IMR-90 (cell line): ENCODE measurements at regions not wholly inside any gene's neighbourhood (a gene's known extent, or its start where the extent isn't known, plus 50 kb on each side); places are given as distances from the start of the nearest gene placed in this dataset.

Source experiments
- ATAC-seq: fragments of 200-7000 bp; cut with Tn5 transposase; 2 replicates; pipeline ENCODE4 v1.9.1; 2020; ENCODE audit warnings: low read depth, mild to moderate bottlenecking, moderate library complexity
- BruUV-seq: library from RNA; stranded (reverse); fragments of 400-500 nt; replicated peaks from 2 replicates; lab custom pipeline; 2021; lab: Mats Ljungman, UMichigan
- CTCF ChIA-PET: fragments of 300-600 bp; formaldehyde crosslinking; extraction: SDS; loops from one replicate; lab custom pipeline; 2021; ENCODE audit warnings: antibody characterized with exemption; lab: Yijun Ruan, JAX
- POLR2A ChIA-PET: fragments of 300-600 bp; sonication (Branson Sonifier 250); formaldehyde crosslinking; loops from one replicate; lab custom pipeline; 2022; ENCODE audit warnings: antibody characterized with exemption; ENCODE audit not compliant: unreplicated experiment; lab: Charles Lee
- DNase-seq: peaks from one replicate; pipeline ENCODE4 v3.0.0; 2013
- H2AFZ ChIP-seq: replicated peaks from 2 replicates; pipeline ENCODE3; 2013; ENCODE audit warnings: low read length, mild to moderate bottlenecking; ENCODE audit not compliant: poor library complexity
- H2AK5ac ChIP-seq: 2 replicates; pipeline ENCODE4 v1.6.1; 2013; ENCODE audit warnings: low read depth, low read length, inconsistent platforms
- H2AK9ac ChIP-seq: replicated peaks from 2 replicates; pipeline ENCODE3; 2013; ENCODE audit warnings: mild to moderate bottlenecking, low read depth, low read length, moderate library complexity; ENCODE audit not compliant: poor library complexity
- H2BK120ac ChIP-seq: 2 replicates; pipeline ENCODE4 v1.6.1; 2013; ENCODE audit warnings: low read depth, low read length, inconsistent platforms
- H2BK15ac ChIP-seq: 3 replicates; pipeline ENCODE4 v1.6.1; 2013; ENCODE audit warnings: low read depth, low read length, inconsistent platforms
- H2BK20ac ChIP-seq: 2 replicates; pipeline ENCODE4 v1.6.1; 2013; ENCODE audit warnings: low read depth, mild to moderate bottlenecking, inconsistent platforms, low read length, moderate library complexity
- H2BK5ac ChIP-seq: 2 replicates; pipeline ENCODE4 v1.6.1; 2013; ENCODE audit warnings: mild to moderate bottlenecking, low read depth, low read length, inconsistent platforms; ENCODE audit not compliant: poor library complexity, severe bottlenecking
- H3K14ac ChIP-seq: replicated peaks from 2 replicates; pipeline ENCODE4 v1.6.1; 2013; ENCODE audit warnings: low read depth, low read length, inconsistent platforms
- H3K18ac ChIP-seq: 2 replicates; pipeline ENCODE4 v1.6.1; 2013; ENCODE audit warnings: low read depth, low read length, control low read depth
- H3K23ac ChIP-seq: 2 replicates; pipeline ENCODE4 v1.6.1; 2013; ENCODE audit warnings: low read depth, low read length, inconsistent platforms
- H3K27ac ChIP-seq: 2 replicates; pipeline ENCODE4 v1.5.1; 2013; ENCODE audit warnings: mild to moderate bottlenecking, control low read depth, low read length; ENCODE audit not compliant: insufficient read depth
- H3K27me3 ChIP-seq: 2 replicates; pipeline ENCODE4 v1.6.1; 2013; ENCODE audit warnings: low read length; ENCODE audit not compliant: control insufficient read depth, insufficient read depth
- H3K36me3 ChIP-seq: 2 replicates; pipeline ENCODE4 v1.6.1; 2013; ENCODE audit warnings: low read length, mixed read lengths; ENCODE audit not compliant: control insufficient read depth, insufficient read depth
- H3K4ac ChIP-seq: 2 replicates; pipeline ENCODE4 v1.6.1; 2013; ENCODE audit warnings: low read depth, low read length, inconsistent platforms
- H3K4me1 ChIP-seq: 2 replicates; pipeline ENCODE4 v1.6.1; 2013; ENCODE audit warnings: low read length, mixed read lengths; ENCODE audit not compliant: control insufficient read depth, insufficient read depth
- H3K4me2 ChIP-seq: 2 replicates; pipeline ENCODE4 v1.6.1; 2013; ENCODE audit warnings: low read depth, mild to moderate bottlenecking, control low read depth, low read length, moderate library complexity
- H3K4me3 ChIP-seq: 2 replicates; pipeline ENCODE4 v1.5.1; 2013; ENCODE audit warnings: low read depth, mild to moderate bottlenecking, control low read depth, low read length, moderate library complexity; ENCODE audit not compliant: insufficient read depth
- H3K56ac ChIP-seq: 2 replicates; pipeline ENCODE4 v1.6.1; 2013; ENCODE audit warnings: low read length, inconsistent platforms; ENCODE audit not compliant: insufficient read depth; ENCODE audit errors: extremely low read depth
- H3K79me1 ChIP-seq, 2 experiments: 2 replicates each; pipeline ENCODE4 v1.6.1; 2013; ENCODE audit warnings: low read length in 2 of 2, inconsistent platforms in 1 of 2, low read depth in 1 of 2
- H3K9ac ChIP-seq: 2 replicates; pipeline ENCODE4 v1.6.1; 2013; ENCODE audit warnings: low read depth, low read length, control low read depth
- H3K9me1 ChIP-seq: 2 replicates; pipeline ENCODE4 v1.6.1; 2013; ENCODE audit warnings: low read length, inconsistent platforms; ENCODE audit not compliant: insufficient read depth
- H3K9me3 ChIP-seq: 2 replicates; pipeline ENCODE4 v1.6.1; 2013; ENCODE audit warnings: low read length; ENCODE audit not compliant: control insufficient read depth, insufficient read depth
- H4K20me1 ChIP-seq: 2 replicates; pipeline ENCODE4 v1.6.1; 2013; ENCODE audit warnings: low read length, inconsistent platforms; ENCODE audit not compliant: insufficient read depth
- H4K5ac ChIP-seq: 2 replicates; pipeline ENCODE4 v1.6.1; 2013; ENCODE audit warnings: mild to moderate bottlenecking, low read depth, low read length, control low read depth
- H4K8ac ChIP-seq, 2 experiments: 2 replicates each; pipeline ENCODE4 v1.6.1; 2013; ENCODE audit warnings: low read depth in 2 of 2, low read length in 2 of 2, control low read depth in 1 of 2, inconsistent platforms in 1 of 2
- H4K91ac ChIP-seq: 2 replicates; pipeline ENCODE4 v1.6.1; 2013; ENCODE audit warnings: low read depth, low read length, inconsistent platforms; ENCODE audit not compliant: insufficient read depth
- CEBPB ChIP-seq: IDR thresholded peaks from 2 replicates; pipeline ENCODE4 v1.6.1; 2012; ENCODE audit warnings: low read depth, low read length, improper control_type of control experiment
- CHD1 ChIP-seq: IDR thresholded peaks from 2 replicates; pipeline ENCODE4 v1.6.1; 2012; ENCODE audit warnings: low read depth, low read length, improper control_type of control experiment
- FOS ChIP-seq: fragments of 150-350 bp; IDR thresholded peaks from 2 replicates; pipeline ENCODE4 v1.6.1; 2016; ENCODE audit warnings: low read depth, low read length
- NFE2L2 ChIP-seq: fragments of 150-350 bp; IDR thresholded peaks from 2 replicates; pipeline ENCODE4 v1.6.1; 2016; ENCODE audit warnings: low read depth, mild to moderate bottlenecking, low read length
- POLR2A ChIP-seq: IDR thresholded peaks from 2 replicates; pipeline ENCODE4 v1.6.1; 2012; ENCODE audit warnings: mild to moderate bottlenecking, low read depth, low read length
- RAD21 ChIP-seq: IDR thresholded peaks from 2 replicates; pipeline ENCODE4 v1.6.1; 2012; ENCODE audit warnings: low read length, improper control_type of control experiment
- RFX5 ChIP-seq: IDR thresholded peaks from 2 replicates; pipeline ENCODE4 v1.8.0; 2012; ENCODE audit warnings: low read depth, mild to moderate bottlenecking, low read length, moderate library complexity
- dilution Hi-C: fragments of 300-500 bp; cut with HindIII; formaldehyde crosslinking; loops from one replicate; pipeline ENCODE4 v1.14.3; 2018; ENCODE audit warnings: low sequenced_read_pairs; ENCODE audit not compliant: unreplicated experiment
- in situ Hi-C: fragments of 300-500 bp; cut with MboI; formaldehyde crosslinking; loops from 3 replicates; pipeline ENCODE4 v1.14.3; 2019; ENCODE audit warnings: low sequenced_read_pairs, inconsistent platforms, mixed read lengths
- intact Hi-C: fragments of 100-400 bp; cut with micrococcal nuclease; formaldehyde crosslinking; loops from 2 replicates; pipeline ENCODE4 v1.10.0; 2022
- TF ChIP-seq, protein P1 (sequence below): conservative IDR thresholded peaks from 2 replicates; pipeline ENCODE4 v1.5.1; 2012; ENCODE audit warnings: mild to moderate bottlenecking, low read depth, low read length, improper control_type of control experiment
- TF ChIP-seq, protein P2 (sequence below): fragments of 150-350 bp; IDR thresholded peaks from 2 replicates; pipeline ENCODE4 v1.6.1; 2016; ENCODE audit warnings: low read depth, mild to moderate bottlenecking, low read length, moderate library complexity, borderline replicate concordance

DNA sequence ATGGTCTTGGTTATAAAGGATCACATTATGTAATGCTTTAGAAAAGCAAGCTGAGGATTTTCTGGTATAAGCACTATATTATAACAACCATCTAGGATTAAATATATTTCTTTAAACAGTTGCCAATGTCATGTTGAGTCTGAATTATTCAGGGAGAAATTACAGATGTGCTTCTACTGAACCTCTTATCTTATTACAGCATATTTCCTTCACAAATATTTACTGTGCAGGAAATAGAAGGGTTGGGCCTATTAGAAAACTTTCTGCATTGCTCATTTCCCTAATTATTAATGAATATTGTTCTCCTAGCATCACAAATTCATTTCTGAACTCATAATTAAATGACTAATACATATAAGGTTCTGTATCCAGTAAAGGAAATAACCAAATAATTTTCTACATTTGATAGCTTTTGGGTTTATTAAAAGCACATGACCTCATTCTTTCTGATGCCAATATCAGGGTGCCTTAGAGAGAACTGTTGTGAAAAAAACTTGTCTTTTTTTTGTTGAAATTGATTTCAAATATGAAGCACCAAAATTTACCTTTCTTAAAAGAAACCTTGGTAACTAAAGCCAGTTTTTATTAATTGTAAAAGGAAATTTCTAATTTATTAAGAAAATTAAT lies 476.8 kb upstream of the PTGER4 start:
- BruUV-seq: no TSS peak
- H2AK5ac ChIP-seq: no peak overlapping the region
- TF ChIP-seq FOS (no peak), NFE2L2 (no peak), RFX5 (no peak), POLR2A (no peak), CHD1 (no peak), RAD21 (no peak), CEBPB (no peak)
- TF ChIP-seq, protein P1, sequence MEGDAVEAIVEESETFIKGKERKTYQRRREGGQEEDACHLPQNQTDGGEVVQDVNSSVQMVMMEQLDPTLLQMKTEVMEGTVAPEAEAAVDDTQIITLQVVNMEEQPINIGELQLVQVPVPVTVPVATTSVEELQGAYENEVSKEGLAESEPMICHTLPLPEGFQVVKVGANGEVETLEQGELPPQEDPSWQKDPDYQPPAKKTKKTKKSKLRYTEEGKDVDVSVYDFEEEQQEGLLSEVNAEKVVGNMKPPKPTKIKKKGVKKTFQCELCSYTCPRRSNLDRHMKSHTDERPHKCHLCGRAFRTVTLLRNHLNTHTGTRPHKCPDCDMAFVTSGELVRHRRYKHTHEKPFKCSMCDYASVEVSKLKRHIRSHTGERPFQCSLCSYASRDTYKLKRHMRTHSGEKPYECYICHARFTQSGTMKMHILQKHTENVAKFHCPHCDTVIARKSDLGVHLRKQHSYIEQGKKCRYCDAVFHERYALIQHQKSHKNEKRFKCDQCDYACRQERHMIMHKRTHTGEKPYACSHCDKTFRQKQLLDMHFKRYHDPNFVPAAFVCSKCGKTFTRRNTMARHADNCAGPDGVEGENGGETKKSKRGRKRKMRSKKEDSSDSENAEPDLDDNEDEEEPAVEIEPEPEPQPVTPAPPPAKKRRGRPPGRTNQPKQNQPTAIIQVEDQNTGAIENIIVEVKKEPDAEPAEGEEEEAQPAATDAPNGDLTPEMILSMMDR: no peak
- TF ChIP-seq, protein P2, sequence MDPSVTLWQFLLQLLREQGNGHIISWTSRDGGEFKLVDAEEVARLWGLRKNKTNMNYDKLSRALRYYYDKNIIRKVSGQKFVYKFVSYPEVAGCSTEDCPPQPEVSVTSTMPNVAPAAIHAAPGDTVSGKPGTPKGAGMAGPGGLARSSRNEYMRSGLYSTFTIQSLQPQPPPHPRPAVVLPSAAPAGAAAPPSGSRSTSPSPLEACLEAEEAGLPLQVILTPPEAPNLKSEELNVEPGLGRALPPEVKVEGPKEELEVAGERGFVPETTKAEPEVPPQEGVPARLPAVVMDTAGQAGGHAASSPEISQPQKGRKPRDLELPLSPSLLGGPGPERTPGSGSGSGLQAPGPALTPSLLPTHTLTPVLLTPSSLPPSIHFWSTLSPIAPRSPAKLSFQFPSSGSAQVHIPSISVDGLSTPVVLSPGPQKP: no peak
- no peak overlapping the region for H3K9ac ChIP-seq
- no peak overlapping the region for H4K5ac ChIP-seq
- H3K27me3 ChIP-seq: no peaks in the 10 kb centered on the region
- H3K27ac ChIP-seq: no peak overlapping the region
- ChIA-PET POLR2A (no interaction called here), CTCF (no interaction called here)
- H3K9me1 ChIP-seq: no peaks in the 10 kb centered on the region
- H3K4ac ChIP-seq: no peak overlapping the region
- intact Hi-C loops (no loop called here), dilution Hi-C loops (no loop called here), in situ Hi-C loops (no loop called here)
- H3K4me1 ChIP-seq: no peaks in the 10 kb centered on the region
- no peak overlapping the region for H2AFZ ChIP-seq
- no peak overlapping the region for H2BK120ac ChIP-seq
- no peak overlapping the region for H2BK15ac ChIP-seq
- H2AK9ac ChIP-seq: no peak overlapping the region
- H4K8ac ChIP-seq: no peak overlapping the region
- ATAC-seq (no peak), DNase-seq (no peak)
- no peaks in the 10 kb centered on the region for H3K9me3 ChIP-seq
- no peak overlapping the region for H3K14ac ChIP-seq
- H3K56ac ChIP-seq: no peak overlapping the region
- H3K4me3 ChIP-seq: no peak overlapping the region
- no peaks in the 10 kb centered on the region for H4K20me1 ChIP-seq
- no peaks in the 10 kb centered on the region for H3K36me3 ChIP-seq
- no peak overlapping the region for H3K23ac ChIP-seq
- H2BK5ac ChIP-seq: no peak overlapping the region
- no peak overlapping the region for H3K18ac ChIP-seq
- H3K4me2 ChIP-seq: no peak overlapping the region
- H2BK20ac ChIP-seq: no peak overlapping the region
- H3K79me1 ChIP-seq: no peaks in the 10 kb centered on the region
- no peak overlapping the region for H4K91ac ChIP-seq
